ENCODE measurements at regions not wholly inside any gene's neighbourhood (a gene's known extent, or its start where the extent isn't known, plus 50 kb on each side); places are given as distances from the start of the nearest gene placed in this dataset.

DNA sequence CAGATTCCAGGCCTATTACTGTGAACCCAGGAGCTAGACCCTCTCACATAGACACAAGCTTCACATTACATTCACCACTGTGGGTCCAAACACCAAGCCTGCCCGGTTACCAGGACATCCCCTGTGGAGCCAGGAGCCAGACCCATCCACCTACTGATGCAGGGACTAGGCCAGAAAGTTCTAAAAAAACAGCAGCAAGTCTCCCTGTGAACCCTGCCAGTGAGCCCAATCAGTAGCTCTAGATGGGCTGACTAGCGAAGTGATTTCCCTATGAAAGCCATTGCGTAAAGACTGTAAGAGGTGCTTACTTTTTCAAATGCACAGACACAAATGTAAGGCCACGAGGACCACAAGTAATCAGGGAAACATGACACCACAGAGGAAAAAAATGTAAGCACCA, 352.3 kb downstream of the TMEM161B start:
- 50 to 80% methylated on average over 1 to 4 of the region's 4 CpGs for WGBS, 2 donors (ENCODE audit: low coverage in 1 of 2)
- Histone ChIP-seq H3K36me3 (no peaks in the 10 kb centered on the region), H3K4me3 (no peak overlapping the region), H3K9me3 (no peaks in the 10 kb centered on the region), H3K4me1 (no peaks in the 10 kb centered on the region), H3K27me3 (no peaks in the 10 kb centered on the region), H3K27ac (no peak overlapping the region)
- intact Hi-C loops (cut with DNase I; ENCODE audit: low total_unique reads) (no loop called here), in situ Hi-C loops (cut with MboI; ENCODE audit: low pct_ligation_motif_present in 1 of 4, low pct_unique_long_range_greater_than_20kb in 1 of 4, low sequenced_read_pairs in 3 of 4) (no loop called here)
- no peak for TF ChIP-seq POLR2A (IDR thresholded peaks at IDR 0.05)
- no peak for TF ChIP-seq EP300 (IDR thresholded peaks at IDR 0.05; ENCODE audit: low read depth)
- TF ChIP-seq, protein P1, sequence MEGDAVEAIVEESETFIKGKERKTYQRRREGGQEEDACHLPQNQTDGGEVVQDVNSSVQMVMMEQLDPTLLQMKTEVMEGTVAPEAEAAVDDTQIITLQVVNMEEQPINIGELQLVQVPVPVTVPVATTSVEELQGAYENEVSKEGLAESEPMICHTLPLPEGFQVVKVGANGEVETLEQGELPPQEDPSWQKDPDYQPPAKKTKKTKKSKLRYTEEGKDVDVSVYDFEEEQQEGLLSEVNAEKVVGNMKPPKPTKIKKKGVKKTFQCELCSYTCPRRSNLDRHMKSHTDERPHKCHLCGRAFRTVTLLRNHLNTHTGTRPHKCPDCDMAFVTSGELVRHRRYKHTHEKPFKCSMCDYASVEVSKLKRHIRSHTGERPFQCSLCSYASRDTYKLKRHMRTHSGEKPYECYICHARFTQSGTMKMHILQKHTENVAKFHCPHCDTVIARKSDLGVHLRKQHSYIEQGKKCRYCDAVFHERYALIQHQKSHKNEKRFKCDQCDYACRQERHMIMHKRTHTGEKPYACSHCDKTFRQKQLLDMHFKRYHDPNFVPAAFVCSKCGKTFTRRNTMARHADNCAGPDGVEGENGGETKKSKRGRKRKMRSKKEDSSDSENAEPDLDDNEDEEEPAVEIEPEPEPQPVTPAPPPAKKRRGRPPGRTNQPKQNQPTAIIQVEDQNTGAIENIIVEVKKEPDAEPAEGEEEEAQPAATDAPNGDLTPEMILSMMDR (IDR thresholded peaks at IDR 0.05): no peak
- TF ChIP-seq POLR2AphosphoS5 (IDR thresholded peaks at IDR 0.05): no peak
- DNase-seq: no peak

DNA sequence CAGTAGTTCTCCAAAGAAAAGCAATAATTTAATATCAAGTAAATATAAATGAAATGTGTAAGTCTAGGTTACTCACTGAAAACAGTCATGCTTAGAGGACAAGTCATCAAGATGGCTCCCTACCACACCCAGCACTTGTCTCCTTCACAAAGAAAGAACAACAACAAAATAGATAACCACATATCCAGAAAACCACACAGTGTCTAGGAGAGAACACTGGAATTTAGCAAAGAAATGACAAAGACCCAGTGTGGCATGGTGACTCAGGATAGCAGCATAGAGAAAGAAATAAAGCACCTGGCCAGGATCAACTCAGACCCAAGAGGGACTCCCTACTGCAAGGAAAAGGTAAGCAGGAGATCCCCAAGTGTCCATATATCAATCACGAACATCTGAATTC, 356.2 kb downstream of the TMEM161B start:
- Histone ChIP-seq H3K27me3 (no peaks in the 10 kb centered on the region), H3K27ac (no peak overlapping the region), H3K36me3 (no peaks in the 10 kb centered on the region), H3K4me1 (no peaks in the 10 kb centered on the region), H3K4me3 (no peak overlapping the region), H3K9me3 (no peaks in the 10 kb centered on the region)
- in situ Hi-C loops (cut with MboI; ENCODE audit: low pct_ligation_motif_present in 1 of 4, low pct_unique_long_range_greater_than_20kb in 1 of 4, low sequenced_read_pairs in 3 of 4) (no loop called here), intact Hi-C loops (cut with DNase I; ENCODE audit: low total_unique reads) (no loop called here)
- TF ChIP-seq POLR2A (IDR thresholded peaks at IDR 0.05): no peak
- TF ChIP-seq POLR2AphosphoS5 (IDR thresholded peaks at IDR 0.05): no peak
- TF ChIP-seq, protein P1 (IDR thresholded peaks at IDR 0.05): no peak
- no peak for TF ChIP-seq EP300 (IDR thresholded peaks at IDR 0.05; ENCODE audit: low read depth)
- 80 to 85% methylated on average over 1 of the region's 1 CpG for WGBS, 2 donors (ENCODE audit: low coverage in 1 of 2)
- no peak for DNase-seq

DNA sequence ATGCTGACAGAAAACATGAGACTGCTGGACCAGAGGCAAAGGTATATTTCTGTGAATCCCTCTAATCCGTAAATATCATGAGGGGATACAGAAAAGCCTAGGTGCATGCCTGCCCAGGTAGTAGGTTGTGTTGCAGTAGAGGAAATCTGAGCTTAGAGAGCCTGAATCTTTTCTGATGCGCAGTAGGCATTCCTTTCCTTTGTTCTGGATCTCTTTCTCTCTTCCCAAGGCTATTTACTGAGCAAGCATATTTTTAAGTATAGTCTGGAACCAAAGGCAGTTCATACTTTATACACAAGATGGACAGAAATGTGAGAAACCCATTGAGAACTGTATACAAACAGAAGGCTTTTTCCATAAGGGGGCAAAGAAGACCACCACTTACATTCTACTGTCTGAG, 359.3 kb downstream of the TMEM161B start:
- Histone ChIP-seq H3K9me3 (no peaks in the 10 kb centered on the region), H3K4me1 (no peaks in the 10 kb centered on the region), H3K27me3 (no peaks in the 10 kb centered on the region), H3K4me3 (no peak overlapping the region), H3K27ac (no peak overlapping the region), H3K36me3 (no peaks in the 10 kb centered on the region)
- WGBS, 2 donors (ENCODE audit: low coverage in 1 of 2): 63 to 64% methylated on average over 2 of the region's 2 CpGs
- TF ChIP-seq POLR2AphosphoS5 (IDR thresholded peaks at IDR 0.05): no peak
- TF ChIP-seq EP300 (IDR thresholded peaks at IDR 0.05; ENCODE audit: low read depth): no peak
- no peak for TF ChIP-seq POLR2A (IDR thresholded peaks at IDR 0.05)
- TF ChIP-seq, protein P1 (IDR thresholded peaks at IDR 0.05): no peak
- DNase-seq: no peak
- in situ Hi-C loops (cut with MboI; ENCODE audit: low pct_ligation_motif_present in 1 of 4, low pct_unique_long_range_greater_than_20kb in 1 of 4, low sequenced_read_pairs in 3 of 4) (no loop called here), intact Hi-C loops (cut with DNase I; ENCODE audit: low total_unique reads) (no loop called here)

DNA sequence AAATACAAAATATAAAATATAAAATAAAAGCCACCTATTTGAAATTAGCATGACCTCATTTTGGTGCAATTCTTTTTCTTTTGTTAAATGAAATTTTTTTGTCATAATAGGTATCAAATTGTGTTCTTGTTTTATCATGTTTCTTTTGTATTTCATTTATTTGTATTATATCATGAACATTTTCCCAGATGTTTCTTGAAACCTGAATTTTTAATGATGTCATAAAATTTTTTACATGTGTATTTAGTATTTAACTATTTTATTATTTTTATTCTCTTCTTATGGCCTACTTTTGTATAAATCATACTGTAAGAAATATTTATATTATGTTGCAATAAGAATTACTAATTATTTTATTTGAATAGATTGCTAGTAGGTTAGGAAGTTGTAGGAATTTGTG, 361.7 kb downstream of the TMEM161B start:
- no peak for TF ChIP-seq EP300 (IDR thresholded peaks at IDR 0.05; ENCODE audit: low read depth)
- no peak for TF ChIP-seq POLR2AphosphoS5 (IDR thresholded peaks at IDR 0.05)
- TF ChIP-seq POLR2A (IDR thresholded peaks at IDR 0.05): no peak
- TF ChIP-seq, protein P1 (IDR thresholded peaks at IDR 0.05): no peak
- Histone ChIP-seq H3K9me3 (no peaks in the 10 kb centered on the region), H3K4me3 (no peak overlapping the region), H3K27me3 (no peaks in the 10 kb centered on the region), H3K36me3 (no peaks in the 10 kb centered on the region), H3K4me1 (no peaks in the 10 kb centered on the region), H3K27ac (no peak overlapping the region)
- in situ Hi-C loops (cut with MboI; ENCODE audit: low pct_ligation_motif_present in 1 of 4, low pct_unique_long_range_greater_than_20kb in 1 of 4, low sequenced_read_pairs in 3 of 4): no loop called here
- intact Hi-C loops (cut with DNase I; ENCODE audit: low total_unique reads): no loop called here
- DNase-seq: no peak
